Right lobe of liver (tissue), 4 donors: ENCODE measurements at regions not wholly inside any gene's neighbourhood (a gene's known extent, or its start where the extent isn't known, plus 50 kb on each side); places are given as distances from the start of the nearest gene placed in this dataset.

Source experiments
- CTCF ChIP-seq, 4 donors: fragments of 200-600 bp in 3 of 4; fragments of 450-650 bp in 1 of 4; IDR thresholded peaks; one replicate each; pipeline versions ENCODE4 v1.5.1 to v1.8.0; 2016 to 2022; ENCODE audit warnings: antibody characterized with exemption in 4 of 4, mild to moderate bottlenecking in 2 of 4
- POLR2A ChIP-seq: fragments of 450-650 bp; IDR thresholded peaks from one replicate; pipeline ENCODE4 v1.6.1; 2017; ENCODE audit warnings: antibody characterized with exemption, mild to moderate bottlenecking
- donor health status: DM: no; HTN: no; CAD: no.
- donor health status: DM: no; HTN: no; CAD: no.
- donor health status: DM: no; HTN: yes; CAD: no.

- TF ChIP-seq CTCF (IDR thresholded peaks at IDR 0.05) (no peak), POLR2A (no peak)
These were observed 294.2 kb upstream of the PTGER4 start for GRCh38 chr5:40385544-40385943.
